ENCODE measurements at regions not wholly inside any gene's neighbourhood (a gene's known extent, or its start where the extent isn't known, plus 50 kb on each side); places are given as distances from the start of the nearest gene placed in this dataset.
A peak's percentile ranks its signal among the peaks of the same experiment; 100 is the strongest.

DNA sequence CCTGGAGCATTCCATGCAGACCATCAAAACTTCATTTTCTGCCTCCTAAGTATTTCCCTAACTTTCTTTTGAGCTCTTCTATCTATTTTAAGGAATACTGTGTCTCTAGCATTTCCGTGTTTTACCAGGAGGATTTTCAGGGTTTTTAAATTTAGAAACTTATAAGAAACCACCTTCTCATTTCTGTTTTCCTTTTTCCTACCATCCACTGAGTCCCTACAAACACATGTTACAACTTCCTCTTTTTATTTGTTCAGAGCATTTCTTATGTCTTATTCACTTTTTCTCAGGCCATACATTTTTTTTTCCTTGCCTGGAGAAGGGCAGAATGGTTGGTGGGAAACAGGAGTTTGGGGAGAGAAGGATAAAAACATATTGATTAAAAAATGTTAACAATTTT lies 130.0 kb upstream of the BMP5 start:
- DNase-seq = no peak

DNA sequence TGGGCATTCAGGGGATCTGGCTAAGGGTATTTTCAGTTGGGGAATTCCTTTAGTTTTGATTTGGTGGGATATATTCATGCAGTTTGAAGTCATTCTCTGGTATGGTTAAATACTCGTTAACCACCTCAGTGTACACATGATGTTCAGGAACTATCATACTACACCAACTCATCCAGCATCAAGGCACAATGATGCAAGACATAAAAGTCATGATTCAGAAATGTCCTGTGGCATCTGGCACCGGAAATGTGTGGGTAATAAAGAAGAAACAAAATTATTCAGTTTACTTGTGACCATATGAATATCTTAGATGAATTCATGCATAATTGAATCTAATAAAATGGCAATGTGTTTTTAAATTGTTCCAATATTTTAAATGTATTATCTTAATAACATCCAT lies 129.0 kb upstream of the BMP5 start:
- DNase-seq = no peak

DNA sequence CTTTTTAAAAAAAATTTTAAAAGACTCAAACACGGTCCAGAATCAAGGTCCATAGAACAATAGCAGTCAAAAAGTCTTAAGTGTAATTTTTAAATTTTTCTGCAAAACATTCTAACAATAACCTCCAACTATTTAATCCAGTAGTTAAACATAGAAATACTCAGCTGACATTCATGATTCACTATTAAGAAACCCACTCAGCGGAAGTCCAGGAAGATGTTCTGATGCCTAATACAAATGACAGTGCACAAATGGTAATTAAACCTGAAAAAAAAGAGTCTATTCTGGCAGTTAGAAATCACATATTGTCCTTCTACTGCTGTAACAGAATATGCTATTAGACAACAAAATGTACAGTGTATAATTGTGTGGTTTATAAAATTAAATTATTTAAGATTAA lies 128.2 kb upstream of the BMP5 start:
- DNase-seq = no peak

DNA sequence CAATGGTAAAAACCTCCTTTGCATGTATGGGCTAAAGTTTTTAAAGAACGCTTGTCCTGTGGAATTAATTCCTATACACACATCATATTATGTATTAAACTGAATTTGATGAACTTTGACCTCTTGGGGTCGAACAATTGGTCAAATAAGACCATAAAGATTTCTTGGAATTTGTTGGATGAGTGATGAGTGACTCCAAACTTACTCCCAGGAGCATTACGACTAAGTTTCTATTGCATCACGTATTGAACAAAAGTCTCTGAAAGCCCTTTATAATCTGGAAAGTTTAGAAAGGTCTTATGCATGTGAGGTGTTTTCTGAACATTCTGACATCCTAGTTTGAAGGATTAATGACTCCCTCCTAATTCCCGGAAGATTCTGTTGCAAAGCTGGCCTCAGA lies 126.9 kb upstream of the BMP5 start:
- no peak for DNase-seq

DNA sequence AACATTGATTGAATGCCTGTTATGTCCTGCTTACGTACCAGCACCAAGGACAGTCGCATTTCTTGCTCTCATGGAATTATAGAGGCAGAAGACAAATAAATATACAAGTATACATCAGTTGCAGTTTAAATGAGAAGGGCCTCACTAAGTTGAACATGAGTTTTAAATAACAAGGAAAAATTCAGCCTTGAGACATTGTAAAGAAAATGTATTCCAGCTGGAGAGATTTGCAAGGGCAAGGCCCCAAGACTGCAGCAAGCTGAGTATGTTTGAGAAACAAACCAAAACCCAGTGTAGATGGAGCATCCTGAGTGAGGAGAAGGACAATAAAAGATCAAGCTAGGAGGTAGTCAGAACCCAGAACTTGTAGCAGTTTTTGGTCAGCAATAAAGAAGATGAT lies 123.2 kb upstream of the BMP5 start:
- DNase-seq = no peak

DNA sequence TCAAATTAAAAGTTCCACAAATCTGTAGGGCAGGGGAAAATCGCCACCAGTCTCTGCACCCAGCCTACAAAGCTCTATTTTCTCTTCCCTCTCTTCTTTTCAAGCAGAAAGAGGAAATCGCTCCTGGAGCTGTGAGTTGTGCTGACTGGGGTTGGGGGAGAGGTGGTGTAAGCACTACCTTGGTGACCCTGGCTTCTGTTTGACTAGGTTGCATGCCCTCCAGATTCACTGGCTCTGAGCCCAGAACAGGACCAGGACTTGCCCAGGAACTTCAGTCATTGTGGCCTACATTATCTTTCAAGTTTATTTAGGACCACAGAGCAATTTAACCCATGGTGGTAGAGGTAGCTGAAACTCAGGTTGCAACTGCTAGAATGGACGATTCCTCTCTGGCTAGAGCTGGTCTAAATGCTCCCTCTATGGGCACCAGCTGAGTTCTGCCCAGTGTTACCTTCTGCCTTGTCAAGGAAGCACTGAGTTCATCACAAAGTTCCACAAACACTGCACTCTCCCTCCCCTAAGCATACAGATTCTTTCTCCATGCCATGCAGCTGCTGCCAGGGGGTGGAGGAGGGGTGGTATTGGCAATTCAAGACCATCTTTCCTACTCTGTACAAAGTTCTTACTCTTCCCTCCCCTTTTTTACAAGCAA lies 122.0 kb upstream of the BMP5 start:
- no peak for DNase-seq

DNA sequence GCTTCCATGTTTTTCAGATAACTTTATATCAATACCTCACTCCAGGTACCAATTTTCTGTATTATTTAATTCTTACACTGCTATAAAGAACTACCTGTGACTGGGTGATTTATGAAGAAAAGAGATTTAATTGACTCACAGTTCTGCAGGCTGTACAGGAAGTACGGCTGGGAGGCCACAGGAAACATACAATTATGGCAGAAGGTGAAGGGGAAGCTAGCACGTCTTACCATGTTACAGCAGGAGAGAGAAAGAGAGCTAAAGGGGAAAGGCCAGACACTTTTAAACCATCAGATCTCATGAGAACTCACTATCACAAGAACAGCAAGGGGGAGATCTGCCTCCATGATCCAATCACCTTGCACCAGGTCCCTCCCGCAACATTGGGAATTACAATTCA lies 119.1 kb upstream of the BMP5 start:
- no peak for DNase-seq

DNA sequence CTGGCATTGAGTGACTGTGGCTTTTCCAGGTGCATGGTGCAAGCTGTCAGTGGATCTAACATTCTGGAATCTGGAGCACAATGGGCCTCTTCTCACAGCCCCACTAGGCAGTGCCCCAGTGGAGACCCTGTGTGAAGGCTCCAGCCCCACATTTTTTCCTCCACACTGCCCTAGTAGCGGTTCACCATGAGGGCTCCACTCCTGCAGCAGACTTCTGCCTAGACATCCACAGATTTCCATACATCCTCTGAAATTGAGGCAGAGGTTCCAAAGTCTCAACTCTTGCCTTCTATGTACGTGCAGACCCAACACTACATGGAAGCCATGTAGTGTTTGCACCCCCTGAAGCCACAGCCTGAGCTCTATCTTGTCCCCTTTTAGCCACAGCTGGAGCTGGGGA lies 118.0 kb upstream of the BMP5 start:
- no peak for DNase-seq

DNA sequence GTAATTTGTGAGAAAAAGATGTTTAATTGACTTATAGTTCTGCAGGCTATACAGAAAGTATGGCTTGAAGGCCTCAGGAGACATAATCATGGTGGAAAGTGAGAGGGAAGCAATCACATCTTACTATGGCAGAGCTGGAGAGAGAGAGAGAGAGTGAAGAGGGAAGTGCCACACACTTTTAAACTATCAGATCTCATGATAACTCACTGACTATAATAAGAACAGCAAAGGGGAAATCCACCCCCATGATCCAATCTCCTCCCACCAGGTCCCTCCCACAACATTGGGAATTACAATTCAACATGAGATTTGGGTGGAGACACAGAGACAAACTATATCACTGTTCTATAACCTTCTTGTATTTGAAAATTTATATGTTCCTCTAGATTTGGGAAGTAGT lies 117.2 kb upstream of the BMP5 start:
- DNase-seq = no peak

DNA sequence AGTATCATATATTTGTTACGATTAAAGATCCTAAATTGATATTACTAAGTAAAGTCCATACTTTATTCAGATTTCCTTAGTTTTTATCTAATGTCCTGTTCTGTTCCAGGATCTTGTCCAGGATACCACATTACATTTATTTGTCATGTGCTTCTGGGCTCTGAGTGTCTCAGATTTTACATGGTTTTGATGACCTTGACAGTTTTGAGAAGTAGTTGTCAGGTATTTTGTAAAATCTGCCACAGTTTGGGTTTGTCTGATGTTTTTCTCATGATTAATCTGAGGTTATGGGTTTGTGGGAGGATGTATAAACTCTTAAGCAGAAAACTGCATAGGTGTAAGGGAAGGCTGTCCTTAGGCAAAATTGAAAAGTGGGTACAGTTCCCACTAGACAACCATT lies 109.9 kb upstream of the BMP5 start:
- DNase-seq = no peak

DNA sequence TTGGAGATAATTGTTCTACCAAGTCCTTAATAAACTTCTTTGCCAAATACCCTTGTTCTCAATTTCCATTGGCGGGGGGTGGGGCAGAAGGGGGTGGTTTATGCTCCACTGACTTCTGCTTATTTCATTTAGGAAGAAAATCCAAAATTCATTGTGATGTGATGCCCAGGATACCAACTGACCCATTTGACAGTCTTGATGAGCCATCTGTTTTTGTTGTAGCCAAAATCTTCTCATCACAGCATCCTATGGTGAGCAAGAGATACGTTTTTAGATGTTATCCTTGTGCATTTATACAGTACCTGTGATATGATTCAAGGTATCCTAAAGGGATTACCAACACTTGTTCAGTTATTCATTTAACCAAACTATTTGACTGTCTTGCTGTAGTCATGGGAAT lies 108.5 kb upstream of the BMP5 start:
- no peak for DNase-seq

DNA sequence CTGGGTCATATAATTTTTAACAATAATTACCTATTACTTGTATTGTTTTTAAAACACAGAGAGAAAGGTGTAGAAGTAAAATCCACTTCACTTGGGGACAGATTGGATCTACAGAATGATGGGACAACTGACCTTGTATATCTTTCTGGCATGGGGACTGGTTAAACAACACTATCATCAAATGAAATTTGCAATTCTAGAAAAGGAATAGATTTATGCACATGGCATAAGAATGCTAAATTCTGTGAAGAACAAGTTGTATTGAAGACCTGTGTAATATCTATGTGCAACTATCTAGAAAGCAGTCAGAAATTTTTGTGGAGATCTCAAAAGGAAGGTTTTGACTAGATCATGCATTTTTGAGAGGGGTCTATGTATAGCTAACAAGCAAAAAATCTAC lies 106.3 kb upstream of the BMP5 start:
- no peak for DNase-seq

DNA sequence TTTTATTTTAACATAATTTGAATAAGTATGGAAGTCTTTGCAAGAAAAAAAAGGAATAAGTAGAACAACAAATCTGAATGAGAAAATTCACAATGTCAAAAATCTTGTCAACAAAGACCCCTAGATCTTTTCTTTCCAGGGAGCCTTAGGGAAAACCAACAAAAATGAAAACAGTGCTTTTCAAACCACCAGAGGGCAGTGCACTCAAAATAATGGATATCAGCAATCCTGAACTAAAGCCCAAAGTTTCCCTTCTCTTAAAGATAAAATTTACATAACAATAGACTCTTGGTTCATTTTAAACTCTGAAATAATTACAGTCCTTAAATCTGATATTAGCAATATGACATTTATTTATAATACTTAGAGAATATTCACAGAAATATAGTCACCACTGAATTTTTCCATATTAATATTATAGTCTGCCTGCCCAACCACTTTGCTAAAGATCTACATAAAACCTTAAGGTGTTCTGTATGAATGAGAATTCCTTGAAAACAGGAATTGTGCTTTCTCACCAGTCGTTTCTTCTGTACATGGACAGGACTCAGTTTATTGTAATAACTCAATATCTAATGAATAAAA lies 105.3 kb upstream of the BMP5 start:
- peak; percentile 6 for DNase-seq

DNA sequence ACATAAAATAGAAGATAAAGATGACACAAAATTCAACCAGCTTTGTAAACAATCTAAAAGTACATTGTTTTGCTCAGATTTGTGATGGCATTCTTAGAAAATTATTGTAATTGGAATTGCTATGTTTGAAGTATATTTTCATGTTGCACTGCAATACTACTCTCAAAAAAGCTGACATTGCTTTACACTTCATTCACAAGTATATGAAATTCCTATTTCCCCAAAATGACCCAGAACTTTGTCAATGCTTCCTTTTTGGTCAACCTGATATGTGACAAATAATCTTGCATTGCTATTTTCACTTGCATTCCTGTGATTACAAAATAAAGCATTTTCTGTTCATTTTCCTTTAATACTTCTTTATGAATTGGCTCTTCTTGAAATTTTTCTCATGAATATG lies 104.1 kb upstream of the BMP5 start:
- no peak for DNase-seq

DNA sequence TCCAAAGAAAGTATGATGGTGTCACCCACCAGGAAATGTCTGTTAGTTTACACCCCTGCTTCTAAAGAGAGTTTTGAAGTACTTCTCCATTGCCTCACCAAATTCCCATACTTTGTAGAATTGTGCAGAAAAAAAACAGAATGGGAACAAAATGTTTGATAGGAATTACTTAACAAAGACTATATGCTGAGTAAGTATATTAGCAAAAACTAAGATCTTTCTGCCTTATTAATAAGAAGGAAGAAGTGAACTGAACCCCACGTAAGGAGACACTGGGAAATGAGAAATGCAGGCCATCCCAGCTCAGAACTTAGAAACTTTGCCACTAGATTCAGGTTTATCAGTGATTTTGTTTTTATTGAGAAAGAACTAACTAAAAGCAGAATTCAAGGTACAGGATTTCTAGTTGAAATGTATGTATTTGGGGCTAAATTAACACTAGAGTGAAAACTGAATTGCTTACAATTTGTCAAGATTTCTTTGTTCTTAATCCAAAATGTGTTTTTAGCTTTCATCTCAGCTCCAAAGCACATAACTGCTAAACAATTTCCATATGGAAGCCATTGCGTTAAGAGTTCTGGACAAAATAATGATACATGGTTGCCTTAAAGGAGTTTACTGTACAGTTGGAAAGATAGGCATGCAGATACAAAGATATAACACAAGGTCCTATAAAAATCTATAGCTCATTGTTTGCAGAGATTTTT lies 102.7 kb upstream of the BMP5 start:
- no peak for DNase-seq

DNA sequence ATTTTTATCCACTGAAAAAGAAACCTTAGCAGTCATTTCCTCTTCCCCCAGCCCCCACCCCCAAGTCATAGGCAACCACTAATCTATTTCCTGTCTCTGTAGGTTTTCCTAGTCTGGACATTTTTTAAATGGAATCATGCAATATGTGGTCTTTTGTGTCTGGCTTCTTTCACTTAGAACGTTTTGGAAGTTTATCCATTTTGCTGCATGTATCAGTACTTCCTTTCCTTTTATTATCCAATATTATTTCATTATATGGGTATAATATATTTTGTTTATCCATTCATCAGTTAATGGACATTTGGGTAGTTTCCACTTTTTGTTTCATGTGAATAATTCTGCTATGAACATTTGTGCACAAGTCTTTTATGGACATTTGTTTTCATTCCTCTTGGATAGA lies 99.3 kb upstream of the BMP5 start:
- DNase-seq = no peak

DNA sequence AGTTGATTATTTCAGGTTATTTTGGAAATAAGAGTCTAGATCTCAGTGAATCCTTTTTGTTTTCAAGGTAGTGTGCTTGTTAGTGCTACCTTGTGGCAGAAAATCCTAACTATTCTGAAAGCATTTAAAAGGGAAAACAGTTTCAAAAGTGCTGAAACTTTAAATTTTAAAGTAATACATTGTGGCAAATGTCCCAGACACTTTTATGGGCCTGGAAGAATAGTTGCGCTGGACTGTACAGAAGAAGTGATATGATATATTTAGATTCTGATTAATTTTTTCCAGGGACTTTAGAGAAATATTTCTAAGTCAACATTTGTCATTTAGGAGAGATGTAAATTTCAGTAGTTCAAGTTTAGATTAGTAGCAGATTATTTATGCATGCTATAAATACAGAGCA lies 96.7 kb upstream of the BMP5 start:
- no peak for DNase-seq

DNA sequence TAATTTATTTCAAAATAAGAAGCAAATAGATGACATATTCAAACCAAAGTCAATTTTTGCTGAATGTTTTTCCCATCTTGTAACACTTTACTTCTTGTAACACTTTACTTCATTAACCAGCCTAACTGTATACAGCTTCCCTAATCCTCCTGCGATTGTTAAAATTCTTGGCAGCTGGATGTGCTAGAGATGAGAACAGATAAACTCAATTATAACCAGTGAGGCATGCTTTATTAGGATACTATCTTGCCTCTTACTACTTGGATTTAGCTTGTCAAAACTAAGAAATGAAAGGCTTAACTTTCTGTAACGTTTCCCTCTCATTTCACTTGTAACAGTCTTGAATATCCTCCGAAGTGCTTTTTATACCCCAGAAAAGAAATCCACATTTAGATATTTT lies 94.1 kb upstream of the BMP5 start:
- DNase-seq = no peak

DNA sequence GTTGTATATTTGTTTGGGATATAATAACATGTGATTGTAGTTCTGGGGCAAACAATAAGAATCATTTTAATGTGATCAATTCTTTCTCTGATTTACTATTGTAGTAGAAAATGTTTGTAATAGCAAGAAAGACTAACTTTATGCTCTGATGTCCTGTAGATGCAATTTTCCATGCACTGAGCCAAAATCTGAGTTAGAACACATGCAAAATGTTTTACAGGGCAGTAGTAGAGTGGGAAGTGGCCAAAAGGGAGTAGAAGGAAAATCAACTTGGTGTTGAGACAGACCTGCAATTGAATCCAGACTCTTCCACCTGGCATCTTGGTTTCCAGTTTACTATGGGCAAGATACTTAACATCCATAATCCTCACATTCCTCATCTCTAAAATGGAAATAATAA lies 93.5 kb upstream of the BMP5 start:
- DNase-seq = no peak

DNA sequence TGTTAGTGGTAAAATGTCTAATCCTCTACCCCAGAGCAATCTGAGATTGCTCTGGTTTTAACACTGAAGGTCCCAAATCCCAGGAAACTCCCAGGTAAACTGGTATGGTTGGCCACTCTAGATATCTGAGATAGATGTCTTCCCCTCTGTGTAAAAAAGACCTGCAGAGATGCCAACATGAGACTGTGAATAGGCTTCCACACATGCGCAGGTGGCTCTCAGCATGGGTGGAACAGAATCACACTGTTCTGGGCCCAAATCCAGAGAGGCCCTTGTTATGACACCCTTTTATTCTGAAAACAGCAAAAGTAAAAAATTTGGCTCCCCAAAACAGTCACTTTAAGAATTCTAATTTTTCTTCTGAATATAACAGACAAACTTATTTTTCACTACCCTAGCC lies 88.7 kb upstream of the BMP5 start:
- no peak for DNase-seq

DNA sequence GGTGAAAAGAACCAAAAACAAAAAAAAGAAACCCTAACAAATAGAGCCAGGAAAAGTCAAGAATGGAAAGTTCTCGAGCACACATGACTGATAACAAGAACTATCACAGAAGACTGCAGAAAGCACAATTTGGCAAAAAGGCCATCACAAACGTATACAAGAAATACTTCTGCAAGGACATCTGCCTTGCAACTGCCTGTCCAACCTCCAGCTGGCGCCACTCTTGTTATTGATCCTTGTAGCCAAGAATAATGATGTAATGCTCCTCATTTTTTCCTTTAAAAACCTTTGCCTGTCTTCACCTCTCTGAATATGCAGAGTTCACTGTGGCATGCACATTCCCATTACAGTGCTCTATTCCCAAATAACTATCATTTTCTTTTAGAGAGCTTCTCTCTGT lies 87.9 kb upstream of the BMP5 start:
- DNase-seq = no peak

DNA sequence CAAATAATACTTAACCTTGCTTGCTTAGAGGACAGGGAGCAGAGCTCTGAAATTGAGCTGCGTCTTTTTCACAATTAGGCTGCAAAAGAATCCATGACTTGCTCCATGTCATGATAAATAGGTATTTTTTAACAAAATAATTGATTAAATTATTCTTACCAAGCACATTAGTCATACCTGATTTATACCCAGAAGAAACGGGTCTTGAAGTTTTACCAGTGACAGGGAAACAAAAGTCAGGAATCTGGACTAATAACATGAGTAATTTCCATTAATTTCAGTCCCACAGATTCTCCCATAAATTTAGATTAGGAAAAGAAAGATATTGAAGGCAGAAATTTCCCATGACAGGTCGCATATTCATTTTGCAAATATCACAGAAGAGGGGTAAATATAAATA lies 85.0 kb upstream of the BMP5 start:
- DNase-seq = no peak

DNA sequence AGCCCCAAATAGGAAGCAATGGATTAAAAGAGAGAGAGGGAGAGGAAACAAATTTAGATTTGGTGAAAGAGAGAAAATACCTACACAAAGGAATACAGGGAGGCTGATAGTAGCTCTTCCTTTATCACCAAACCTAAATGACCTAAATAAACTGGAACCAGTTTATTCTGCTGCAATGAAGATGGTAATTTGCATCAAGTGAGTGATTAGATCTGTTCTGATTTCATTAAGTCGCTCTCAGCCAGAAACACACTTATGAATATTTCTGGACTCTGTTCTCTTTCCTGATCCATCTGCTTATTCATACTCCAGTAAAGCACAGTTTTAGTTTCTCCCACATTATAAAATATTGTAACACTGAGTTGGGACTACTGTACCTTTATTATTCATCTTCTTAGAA lies 83.4 kb upstream of the BMP5 start:
- DNase-seq = no peak

DNA sequence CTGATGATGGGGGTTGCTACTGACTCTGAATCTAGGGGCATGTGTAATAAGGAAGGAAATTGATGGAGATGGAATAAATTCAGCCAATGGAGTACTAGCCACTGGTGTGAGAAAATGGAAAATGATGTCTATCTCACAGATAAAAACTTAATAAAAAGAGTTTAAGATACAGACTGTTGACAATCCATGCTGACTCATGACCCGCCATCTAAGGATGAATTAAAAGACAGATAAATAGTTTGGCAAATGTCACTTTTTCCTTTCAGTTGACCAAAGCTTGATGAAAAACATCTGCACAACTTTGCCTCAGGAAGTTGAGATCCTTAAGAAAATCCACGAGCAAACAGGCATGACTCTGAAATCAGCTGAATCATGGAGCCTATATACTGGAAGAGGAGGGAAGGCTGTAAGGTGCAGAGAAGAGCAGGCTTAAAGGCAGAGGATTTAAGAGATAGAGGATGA lies 82.6 kb upstream of the BMP5 start:
- DNase-seq = no peak

DNA sequence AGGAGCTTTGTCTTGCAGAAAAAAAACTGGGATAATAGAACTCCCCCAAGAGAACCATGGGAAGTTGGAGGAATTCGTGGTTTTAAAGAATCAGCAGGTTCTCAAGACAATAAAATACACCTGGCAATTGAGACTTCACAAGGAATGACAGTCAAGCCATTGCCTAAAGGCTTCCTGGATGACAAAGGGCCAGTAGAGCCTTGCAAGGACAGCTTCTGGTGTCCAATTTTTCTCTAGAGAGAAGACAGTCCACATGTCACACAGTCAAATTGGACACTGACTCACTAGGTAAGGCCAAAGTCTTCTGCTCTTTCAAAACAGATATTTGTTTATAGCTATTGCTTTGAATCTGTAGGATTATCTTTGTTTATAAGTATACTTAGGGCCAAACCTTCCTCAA lies 80.3 kb upstream of the BMP5 start:
- no peak for DNase-seq
